COLO668 (cell line): ENCODE measurements at regions not wholly inside any gene's neighbourhood (a gene's known extent, or its start where the extent isn't known, plus 50 kb on each side); places are given as distances from the start of the nearest gene placed in this dataset.
A peak's percentile ranks its signal among the peaks of the same experiment; 100 is the strongest.

Experiments
- DNase-seq: peaks from one replicate; lab custom pipeline; 2025; ENCODE audit not compliant: unreplicated experiment; lab: John Stamatoyannopoulos, UW

DNA sequence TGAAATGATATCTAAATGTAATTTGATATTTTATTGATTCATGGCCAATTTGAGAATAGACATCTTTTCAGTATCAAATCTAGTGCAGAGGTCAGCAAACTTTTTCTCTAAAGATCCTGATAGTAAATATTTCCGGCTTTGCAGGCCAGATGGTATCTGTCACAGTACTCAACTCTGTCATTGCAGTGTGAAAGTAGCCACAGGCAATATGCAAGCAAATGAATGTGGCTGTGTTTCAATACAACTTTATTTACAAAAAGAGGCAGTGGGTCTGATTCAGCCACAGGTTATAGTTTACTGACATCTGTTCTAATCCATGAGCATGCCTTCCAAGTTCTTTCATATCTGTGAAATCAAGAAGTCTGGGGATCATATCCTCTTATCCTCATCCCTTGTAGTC lies 221.2 kb downstream of the PRDM2 start:
- DNase-seq: no peak

DNA sequence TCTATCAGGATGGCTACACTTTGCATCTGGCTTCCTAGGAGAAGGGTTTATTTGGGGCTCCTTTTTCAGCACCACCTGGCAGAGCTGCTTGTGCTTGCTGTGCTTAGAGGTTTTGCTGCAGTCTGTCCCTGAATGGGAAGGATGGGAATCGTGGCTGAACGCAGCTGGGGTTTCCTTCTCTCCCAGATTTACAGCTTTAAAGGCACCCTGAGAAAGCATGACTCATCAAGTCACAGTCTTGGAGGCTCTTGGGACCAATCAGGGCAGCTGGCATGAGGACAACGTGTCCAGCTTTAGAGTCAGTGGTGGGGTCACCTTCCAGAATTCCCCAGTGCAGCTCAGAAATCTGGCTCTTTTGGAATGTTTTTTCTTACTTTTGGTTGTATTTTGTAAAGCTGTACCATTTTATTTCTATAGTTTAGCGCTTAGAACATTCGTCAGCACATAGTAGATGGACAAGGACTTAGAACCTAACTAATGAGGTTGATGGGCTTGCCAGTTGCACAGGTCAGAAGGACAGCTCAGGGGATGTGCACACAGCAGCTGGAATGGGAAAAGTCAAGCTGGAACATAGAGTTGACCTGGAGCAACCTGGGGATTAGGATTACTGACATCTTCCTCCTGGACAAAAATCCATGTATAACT lies 222.6 kb downstream of the PRDM2 start:
- no peak for DNase-seq

DNA sequence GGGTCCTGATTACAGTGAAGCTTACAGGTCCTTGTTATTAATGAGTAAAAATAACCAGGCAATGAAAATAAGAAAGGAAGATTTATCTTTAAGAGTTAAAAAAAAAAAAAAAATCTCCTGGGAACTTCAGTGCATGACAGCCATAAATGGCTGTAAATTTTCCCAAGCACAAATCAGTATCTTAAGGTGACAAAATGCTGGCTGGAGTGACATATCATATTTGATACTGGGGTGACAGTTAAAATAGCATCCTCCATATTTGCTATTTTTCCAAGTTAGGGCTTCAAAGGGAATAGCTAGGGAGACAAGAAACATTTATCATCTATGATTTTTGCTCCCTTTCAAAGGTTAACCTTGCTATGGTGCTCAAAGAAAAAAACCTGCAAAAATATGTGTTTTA lies 226.6 kb downstream of the PRDM2 start:
- no peak for DNase-seq

DNA sequence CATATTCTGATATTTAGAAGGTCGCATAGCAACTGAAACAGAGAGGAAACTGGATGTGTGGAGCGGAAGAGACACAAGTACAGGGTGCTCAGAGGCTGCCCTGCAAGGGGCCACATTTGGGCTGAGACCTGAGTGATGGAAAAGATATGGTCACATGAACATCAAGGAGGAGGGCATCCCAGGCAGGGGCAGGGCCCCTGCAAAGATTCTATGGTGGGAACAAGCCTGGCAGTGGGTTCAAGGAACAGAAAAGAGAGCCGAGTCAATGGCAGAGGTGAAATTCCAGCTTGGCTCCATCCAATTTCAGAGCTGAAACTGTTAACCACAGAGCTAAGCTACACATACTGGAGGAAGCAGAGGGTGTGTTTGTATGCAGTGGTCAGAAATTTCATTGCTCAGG lies 227.7 kb downstream of the PRDM2 start:
- DNase-seq: no peak

DNA sequence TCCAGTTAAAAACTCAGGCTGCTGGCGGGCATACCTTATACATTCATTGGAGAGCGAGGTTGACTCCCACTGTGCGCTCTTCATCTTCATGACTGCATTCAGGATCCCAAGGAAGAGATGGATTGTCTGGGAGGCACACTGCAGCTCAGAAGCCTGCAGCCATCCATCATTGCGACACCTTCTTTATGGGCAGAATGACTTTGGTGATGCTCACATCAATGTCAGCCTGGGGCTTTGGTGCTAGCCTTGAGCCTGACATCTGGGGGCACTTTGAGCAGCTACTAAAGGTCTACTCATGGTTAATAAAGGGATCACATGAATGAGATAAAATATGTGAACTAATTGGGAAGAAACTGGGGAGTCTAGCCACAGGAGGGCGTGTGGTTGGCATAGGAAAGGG lies 229.3 kb downstream of the PRDM2 start:
- no peak for DNase-seq

DNA sequence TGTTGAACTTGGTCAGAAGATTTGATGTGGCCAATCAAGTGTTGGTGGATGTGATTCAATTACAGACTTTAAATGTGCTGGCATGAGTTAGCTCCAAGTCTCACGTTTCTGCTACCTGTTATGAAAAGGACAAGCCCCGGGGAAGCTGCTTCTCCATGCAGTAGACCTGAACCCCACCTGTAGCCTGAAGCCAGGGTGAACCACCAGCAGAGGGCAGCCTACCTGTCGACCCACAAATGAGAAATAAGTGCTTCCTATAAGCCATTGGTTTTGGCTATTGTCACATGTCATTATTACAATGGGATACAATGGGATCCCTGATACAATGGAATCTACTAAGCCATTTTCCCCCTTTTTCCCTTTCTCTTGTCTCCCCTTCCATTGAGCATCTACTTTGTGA lies 230.2 kb downstream of the PRDM2 start:
- DNase-seq: peak; percentile 23

DNA sequence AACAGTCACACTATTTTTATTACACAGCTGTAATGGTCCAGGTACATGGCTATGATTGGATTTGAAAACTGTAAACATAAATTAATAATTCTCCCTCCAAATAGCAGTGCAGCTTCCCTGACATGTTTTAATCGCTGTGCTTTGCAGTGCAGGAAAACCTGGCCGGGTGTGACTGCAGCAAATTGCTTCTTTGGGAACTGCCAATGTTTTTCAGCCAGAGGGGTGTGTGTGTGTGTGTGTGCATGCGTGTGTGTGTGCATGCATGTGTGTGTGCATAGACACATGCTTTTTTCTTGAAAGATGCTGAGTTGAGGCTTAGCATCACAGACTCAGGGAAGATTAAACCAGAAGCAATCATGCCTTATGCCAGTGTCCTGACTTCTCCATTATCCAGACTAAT lies 231.2 kb downstream of the PRDM2 start:
- DNase-seq: no peak

DNA sequence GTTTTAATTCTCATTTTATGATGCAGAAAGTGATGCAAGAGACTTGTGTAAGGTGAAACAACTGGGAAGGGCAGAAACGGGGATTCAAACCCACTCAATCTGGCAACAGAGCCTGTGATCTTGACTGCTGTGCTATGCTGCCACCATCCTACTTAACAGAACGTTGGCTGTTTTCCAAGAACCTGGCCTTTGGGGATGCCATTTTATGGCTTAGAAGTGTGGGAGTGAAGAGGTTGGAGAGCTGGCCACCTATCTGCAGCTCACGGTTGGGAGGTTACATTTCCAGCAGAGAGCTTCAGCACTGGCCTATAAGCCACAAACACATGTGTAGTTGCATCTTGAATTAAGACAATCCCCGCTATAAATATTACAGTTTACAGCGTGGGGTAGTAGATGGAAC lies 235.3 kb downstream of the PRDM2 start:
- no peak for DNase-seq

DNA sequence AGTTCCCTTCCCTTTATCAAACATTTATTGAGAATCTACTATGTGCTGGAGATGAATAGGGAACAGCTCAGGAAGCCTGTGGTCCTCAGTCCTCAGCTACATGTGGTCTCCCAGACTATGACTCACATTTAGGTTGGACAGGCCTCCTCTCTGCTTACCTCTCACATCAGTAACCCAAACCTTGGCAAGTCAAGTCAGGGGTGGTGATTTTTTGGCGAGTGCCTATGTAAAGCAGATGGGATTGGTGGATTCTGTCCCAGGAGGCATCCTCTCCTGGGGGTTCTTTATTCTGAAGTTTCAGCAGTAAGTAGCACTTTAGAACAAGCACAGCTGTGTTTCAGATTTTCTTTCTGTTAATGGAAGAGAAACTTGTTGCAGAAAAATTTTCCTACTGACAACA lies 241.3 kb downstream of the PRDM2 start:
- DNase-seq: no peak

DNA sequence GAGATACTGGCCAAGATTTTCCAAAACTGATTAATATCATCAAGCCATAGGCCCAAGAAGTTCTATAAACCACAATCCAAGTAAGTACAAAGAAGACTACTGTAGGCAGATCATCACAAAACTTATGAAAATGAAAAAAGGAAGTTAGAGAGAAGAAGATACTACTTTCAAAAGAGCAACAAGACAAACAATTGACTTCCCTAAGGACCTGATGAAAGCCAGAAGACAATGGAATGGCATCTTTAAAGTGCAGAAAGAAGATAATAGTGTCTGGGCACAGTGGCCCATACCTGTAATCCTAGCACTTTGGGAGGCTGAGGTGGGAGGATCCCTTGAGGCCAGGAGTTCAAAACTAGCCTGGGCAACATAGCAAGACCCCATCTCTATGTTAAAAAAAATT lies 243.1 kb downstream of the PRDM2 start:
- no peak for DNase-seq

DNA sequence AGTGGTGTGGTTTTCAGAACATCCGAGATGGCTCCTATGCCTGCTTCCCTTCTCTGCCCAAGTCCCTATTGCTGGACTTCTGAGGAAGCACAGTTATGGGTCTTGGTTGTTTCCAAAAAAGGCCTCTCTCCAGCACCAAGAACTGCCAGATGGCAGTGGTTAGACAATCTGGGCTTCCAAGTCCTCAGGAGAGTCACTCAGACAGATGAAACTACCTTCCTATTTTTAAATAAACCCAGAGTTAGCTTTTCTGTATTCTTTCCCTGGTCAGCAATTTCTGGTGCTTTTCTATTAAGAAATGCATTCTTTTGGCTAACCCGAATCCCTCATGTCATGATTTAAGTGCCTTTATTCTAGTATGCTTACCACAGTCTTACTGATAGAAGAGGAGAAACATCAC lies 245.9 kb downstream of the PRDM2 start:
- no peak for DNase-seq

DNA sequence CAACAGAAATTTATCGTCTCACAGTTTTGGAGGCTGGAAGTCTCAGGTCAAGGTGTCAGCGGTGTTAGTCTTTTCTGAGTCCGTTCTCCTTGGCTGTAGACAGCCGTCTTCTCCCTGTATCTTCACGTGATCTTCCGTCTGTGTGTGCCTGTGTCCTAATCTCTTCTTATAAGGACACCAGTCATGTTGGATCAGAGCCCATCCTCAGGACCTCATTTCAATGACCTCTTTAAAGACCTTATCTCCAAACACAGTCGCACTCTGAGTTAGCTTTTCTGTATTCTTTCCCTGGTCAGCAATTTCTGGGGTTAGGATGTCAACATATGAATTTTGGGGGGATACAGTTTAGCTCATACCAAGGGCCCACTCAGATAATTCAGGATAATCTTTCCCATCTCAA lies 247.7 kb downstream of the PRDM2 start:
- no peak for DNase-seq

DNA sequence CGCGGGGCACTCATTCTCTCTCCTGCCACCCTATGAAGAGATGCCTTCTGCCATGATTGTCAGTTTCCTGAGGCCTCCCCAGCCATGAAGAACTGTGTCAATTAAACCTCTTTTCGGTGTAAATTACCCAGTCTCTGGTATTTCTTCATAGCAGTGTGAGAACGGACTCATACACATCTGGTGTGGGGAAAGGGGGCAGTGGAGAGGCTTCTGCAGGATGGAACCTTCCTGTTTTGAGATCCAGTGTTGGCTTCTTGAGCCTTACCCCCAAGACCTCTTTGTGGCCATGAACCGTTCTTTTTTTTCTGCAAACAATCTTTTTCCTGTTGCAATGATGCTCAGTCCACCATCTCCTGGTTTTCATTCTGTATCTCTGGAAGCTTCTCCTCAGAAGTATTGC lies 248.4 kb downstream of the PRDM2 start:
- no peak for DNase-seq

DNA sequence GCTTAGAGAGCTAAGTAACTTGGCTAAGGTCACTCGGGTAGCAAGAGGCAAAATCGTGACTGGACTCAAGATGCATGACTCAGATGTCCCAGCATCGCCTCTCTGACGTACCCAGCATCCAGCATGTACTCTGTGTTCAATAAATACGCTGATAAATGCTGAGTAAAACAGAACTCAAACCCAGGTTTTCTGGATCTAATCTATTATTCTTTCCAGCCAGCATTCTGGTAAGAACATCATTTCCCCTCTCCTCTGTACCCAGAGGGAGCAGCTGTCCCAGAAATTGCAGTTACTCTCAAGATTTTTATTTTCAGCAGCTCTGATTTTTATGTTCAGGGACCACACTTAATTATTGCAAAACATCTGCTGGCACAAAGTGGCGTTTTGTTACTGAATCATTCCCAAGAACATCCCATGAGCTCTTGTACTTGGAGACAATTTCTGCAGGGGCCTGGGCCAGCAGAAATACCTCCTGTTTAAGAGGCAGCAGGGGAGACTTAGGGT lies 249.0 kb downstream of the PRDM2 start:
- no peak for DNase-seq

DNA sequence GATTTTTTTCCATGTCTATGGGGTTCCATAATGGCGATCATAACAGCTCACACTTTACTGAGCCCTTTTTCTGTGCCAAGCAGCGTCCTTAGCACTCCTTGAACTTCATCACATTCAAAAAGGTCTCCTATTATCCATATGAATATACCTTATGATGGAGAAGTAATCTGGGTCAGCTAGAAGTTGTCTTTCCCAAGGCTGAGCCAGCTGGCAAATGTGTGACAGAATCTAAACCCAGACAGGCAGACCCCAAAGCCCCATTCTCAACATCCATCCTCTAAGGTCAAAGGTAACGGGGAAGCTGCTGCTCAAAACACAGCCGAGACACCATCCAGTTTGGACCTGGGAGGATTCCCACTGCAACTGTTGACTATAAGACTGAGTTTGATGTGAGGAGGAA lies 249.6 kb downstream of the PRDM2 start:
- DNase-seq: no peak

DNA sequence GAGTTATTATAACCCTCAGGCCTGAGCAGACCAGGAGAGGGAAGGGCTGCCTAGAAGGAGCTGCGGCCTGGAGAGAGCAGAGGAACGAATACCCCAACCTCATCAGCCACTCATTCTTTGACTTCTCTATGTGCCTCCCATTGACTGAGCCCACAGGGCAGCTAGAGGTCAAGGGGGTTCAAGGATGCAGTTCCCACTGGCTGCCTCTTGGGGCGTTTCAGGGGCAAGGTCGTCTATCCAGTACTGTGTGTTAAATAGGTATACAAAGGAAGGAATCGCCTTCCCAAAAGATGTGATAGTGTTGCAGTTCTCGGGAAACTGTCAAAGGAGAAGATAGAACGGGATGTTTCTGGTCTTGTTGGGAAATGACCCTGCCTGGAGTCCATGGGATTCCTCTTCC lies 250.6 kb downstream of the PRDM2 start:
- no peak for DNase-seq

DNA sequence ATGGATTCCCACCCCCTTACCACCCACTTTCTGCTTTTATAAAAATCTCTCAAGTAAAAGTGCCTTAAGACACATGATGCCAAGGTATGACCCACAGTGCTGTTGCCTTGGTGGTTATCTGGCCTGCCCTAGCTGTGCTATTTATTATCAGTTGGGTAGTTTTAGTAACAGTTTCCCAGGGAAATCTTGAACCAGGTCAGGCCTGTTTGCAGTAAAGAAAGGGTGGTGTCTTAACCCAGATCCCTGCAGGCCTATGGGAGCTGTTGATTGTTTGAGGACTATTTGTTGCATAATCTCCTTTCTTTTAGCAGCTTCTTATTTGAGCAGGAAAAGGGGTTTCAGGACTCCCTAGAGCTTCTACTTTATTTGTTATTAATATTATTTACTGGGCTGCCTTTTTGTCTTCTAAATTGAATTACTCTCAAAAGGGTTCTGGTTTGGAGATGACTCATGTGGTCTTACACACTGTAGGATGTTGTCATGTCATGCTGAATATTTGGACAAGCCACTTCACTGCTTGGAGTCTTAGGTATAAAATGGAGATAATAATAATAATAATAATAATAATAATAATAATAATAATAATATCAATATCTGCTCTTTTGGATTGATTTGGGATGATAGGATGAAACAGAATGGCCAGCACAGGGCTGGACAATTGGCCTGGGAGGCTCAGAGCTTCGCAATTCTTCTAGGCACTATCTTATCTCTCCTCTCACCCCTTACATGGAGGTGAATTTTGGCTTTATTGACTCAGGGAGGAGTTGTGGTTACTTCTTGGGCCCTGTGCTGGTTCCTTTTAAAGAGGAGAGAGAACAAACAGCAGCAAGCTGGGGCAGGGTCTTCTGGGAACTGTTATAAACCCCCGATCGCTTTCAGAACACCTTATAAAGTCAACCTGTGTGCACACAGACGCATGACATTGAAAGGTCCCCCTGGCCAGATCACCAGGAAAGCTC lies 252.1 kb downstream of the PRDM2 start:
- DNase-seq: no peak

DNA sequence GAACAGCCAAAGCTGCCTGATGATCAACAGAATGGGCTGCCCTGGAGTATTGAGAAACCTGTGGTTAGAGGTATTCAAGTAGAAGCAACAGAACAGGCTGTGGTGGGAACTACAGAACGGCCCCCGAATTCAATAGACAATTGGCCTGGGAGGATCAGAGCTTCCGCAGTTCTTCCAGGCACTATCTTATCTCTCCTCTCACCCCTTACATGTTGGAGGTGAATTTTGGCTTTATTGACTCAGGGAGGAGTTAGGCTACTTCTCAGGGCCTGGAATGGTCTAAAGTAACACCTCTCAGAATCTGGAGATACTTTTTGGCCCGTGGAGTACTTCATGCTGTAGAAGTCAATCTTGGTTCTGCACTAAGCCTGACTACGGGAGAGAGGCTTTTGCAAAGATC lies 253.0 kb downstream of the PRDM2 start:
- DNase-seq: no peak

DNA sequence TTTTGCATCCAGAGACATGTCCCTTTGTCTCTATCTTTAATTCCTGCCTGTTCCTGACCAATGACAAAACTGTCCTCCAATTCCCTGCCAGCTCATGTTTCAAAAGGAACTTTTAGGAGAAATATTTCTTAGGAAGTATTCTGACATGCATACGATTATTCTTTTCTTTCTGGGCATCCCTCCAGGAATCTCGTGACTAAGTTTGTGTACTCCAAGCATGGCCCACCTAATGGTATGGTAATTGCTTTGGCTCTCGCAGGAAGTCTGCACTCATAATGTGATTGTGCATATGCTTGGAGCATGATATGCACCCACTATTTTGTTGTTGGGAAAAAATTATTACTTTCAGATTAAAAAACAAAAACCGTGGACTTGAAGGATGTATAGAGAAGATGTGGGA lies 256.4 kb downstream of the PRDM2 start:
- no peak for DNase-seq

DNA sequence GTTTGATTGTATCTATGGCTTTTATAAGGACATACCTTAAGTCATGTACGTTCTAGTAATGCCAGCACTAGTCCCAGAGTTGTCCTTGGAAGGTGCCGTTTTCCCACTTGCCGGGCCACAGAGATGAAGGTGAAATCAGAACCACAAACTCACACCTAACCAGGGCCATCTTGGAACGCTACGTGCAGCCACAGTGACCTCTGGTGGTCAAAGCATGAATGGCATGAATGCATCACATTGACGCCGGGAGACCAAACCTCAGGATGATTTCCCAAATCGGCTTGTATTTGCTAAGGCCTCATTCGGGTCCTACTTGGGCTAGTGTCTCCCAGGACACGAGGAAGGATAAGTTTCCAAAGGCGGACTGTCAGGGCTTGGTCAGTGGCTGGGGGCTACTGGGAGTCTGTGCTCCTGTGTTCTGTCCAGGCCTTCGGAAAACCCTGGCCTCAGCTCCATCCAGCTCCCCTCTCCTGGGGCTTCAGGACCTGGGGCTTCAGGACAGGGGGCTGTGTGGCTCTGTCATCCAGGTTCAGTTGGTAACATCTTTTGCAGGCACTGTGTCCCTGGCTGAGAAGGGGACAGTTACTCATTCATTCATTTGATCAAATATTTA lies 260.5 kb downstream of the PRDM2 start:
- peak; percentile 80 for DNase-seq

DNA sequence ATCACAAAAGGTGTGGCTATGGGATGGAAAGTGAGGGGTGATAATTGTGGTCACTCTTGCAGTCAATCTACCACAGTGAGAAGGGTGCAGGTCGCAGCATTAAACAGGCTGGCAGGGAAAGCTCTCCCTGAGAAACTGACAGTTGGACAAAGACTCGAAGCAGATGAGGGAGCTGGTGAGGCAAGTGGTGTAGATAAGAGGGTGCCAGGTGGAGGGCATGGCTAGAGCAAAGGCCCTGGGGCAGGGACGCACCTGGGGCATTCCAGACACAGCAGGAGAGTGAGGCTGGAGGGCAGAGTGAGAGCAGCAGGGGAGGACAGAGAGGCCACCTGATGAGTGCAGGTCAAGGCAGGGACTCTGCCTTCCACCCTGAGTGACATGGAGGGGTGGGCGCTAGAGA lies 264.8 kb downstream of the PRDM2 start:
- no peak for DNase-seq
